Bronchial epithelial cell (primary cell): ENCODE measurements at regions not wholly inside any gene's neighbourhood (a gene's known extent, or its start where the extent isn't known, plus 50 kb on each side); places are given as distances from the start of the nearest gene placed in this dataset.

Experiments
- DNase-seq: peaks from one replicate; pipeline ENCODE4 v3.0.0-alpha.2; 2010; ENCODE audit warnings: low read depth
- FAIRE-seq: peaks from 2 replicates; lab custom pipeline; 2011; peaks lifted over from hg19 to GRCh38; lab: Jason Lieb, UNC
- H3K27me3 ChIP-seq: 2 replicates; pipeline ENCODE4 v1.5.1; 2011; ENCODE audit warnings: low read length; ENCODE audit not compliant: control insufficient read depth, insufficient read depth
- H3K36me3 ChIP-seq: 2 replicates; pipeline ENCODE4 v1.5.1; 2011; ENCODE audit warnings: low read length; ENCODE audit not compliant: control insufficient read depth, insufficient read depth
- H3K4me3 ChIP-seq: 2 replicates; pipeline ENCODE4 v1.5.1; 2011; ENCODE audit warnings: mild to moderate bottlenecking, low read depth, low read length, control low read depth
- CTCF ChIP-seq: IDR thresholded peaks from 2 replicates; pipeline ENCODE4 v1.5.1; 2011; ENCODE audit warnings: mild to moderate bottlenecking, moderate library complexity, low read length, control low read depth, inconsistent platforms; ENCODE audit not compliant: insufficient read depth, severe bottlenecking

DNA sequence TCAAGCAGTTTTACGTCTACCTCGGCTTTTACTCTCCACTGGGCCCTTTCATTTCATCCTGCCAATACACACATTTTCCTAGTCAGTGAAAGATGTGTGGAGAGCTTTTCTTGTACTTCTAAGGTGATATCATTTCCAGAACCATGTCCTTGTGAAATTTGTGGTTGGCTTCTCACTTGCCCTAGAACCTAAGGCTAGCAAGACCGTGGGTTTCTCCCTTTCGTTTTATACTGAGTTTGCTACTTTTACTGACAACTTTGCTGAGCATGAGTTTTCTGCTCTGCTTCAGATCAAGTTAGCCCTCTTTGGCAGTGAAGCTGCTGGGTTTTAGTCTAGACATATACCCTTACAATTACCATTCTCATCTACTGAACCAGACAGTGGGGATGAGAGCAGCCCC lies 95.7 kb upstream of the FRMPD4 start:
- FAIRE-seq (no peak), DNase-seq (no peak)
- TF ChIP-seq CTCF = no peak
- H3K4me3 ChIP-seq = no peak overlapping the region
- H3K27me3 ChIP-seq = no peaks in the 10 kb centered on the region
- H3K36me3 ChIP-seq = no peaks in the 10 kb centered on the region

DNA sequence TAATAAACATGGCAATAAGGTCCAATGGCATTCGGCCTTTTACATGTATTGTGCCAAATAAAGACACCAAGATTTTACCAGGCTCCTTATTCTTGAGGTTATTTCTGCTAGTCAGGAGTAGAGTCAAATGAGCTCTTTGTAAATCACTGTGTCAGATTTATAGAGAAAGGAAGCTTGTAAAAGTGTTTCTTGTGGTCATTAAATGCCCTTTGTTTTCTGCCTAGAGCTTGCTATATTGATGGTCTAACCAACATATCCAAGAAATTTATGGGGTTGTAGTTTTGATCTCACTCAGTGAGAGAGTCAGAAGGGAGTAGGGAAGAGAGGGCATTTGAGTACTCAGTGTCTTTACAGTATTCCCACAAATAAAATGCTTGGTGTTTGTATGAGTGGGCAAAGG lies 86.2 kb upstream of the FRMPD4 start:
- DNase-seq (no peak), FAIRE-seq (no peak)
- no peak for TF ChIP-seq CTCF

DNA sequence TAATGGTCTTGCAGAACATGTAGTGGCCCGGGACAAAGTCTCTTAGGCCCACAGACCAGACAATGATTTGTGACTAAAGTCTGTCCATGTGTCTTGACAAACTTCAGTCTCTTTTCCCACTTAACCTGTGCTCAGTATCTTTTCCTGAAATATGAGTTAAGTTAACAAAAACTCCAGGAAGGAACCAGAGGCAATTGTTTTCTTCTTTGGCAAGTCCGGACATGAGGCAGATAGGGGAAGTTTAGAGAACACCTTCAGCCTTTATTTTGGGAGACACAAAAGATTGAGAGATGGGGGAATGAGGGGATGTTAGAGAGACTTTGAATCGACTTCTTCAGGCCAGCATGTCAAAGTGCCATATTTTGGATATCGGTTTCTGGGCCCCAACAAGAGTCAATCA lies 80.2 kb upstream of the FRMPD4 start:
- no peaks in the 10 kb centered on the region for H3K27me3 ChIP-seq
- no peak for TF ChIP-seq CTCF
- FAIRE-seq (no peak), DNase-seq (peak; percentile 61)
- H3K4me3 ChIP-seq = no peak overlapping the region
- H3K36me3 ChIP-seq = no peaks in the 10 kb centered on the region

More for the DNA sequence above, 86.2 kb upstream of the FRMPD4 start:
- Histone ChIP-seq H3K4me3 (no peak overlapping the region), H3K27me3 (no peaks in the 10 kb centered on the region), H3K36me3 (no peaks in the 10 kb centered on the region)

DNA sequence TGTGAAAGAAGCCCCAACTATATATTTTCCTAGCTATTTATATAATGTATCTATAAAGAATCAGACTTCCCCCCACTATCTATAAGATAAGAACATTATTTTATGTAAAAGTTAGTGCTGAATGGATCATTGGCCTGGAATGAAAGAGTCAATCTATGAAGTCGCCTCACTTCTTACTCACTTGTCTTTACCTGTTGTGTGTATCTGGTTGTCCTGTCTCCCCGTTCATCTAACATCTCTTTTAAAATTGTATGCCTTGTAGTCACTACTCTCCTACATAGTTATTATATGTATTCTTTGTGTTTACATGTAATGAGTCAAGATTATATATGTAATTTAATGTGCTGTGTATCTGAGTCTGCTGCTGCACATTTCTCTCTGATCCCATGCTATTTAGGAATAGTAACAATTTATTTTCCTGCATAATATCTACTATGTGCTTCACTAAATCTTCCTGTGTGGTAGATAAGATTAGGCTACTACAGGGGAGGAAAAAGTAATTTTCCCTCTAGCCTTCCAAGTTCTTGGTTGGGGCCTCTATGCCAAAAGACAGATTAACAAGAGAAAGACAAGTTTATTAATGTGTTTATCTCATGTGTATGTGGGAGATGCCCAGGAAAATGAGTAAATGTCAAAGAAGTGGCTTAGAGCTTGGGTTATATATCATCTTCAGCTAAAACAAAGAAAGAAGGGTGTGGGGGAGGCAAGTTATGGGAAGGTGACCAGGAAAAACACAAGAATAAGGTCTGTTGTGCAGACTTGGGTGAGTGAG lies 77.6 kb upstream of the FRMPD4 start:
- FAIRE-seq = no peak
- TF ChIP-seq CTCF = no peak
- no peak overlapping the region for H3K4me3 ChIP-seq
- H3K36me3 ChIP-seq = no peaks in the 10 kb centered on the region
- no peaks in the 10 kb centered on the region for H3K27me3 ChIP-seq
- DNase-seq = peak; percentile 33

DNA sequence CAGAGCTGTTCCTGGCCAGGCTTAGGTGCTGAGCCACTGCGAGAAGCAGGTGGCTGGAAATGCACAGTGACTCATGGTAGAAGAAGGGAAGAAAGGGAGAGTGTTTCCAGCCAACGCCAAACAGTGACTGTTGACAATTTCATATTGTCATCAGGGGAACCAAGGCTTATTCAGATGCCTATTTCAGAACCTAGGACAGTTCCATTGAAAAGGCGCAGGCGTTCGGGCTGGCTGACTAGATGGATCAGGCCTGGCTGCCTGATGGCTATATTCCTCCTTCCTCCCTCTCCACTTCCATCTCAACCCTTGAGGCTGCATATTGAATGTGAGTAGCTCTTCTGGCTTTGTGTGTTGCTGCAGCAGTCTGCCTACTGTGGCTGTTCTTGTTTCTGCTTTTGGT lies 73.0 kb upstream of the FRMPD4 start:
- Histone ChIP-seq H3K27me3 (no peaks in the 10 kb centered on the region), H3K4me3 (no peak overlapping the region), H3K36me3 (no peaks in the 10 kb centered on the region)
- no peak for FAIRE-seq
- peak; percentile 36 for DNase-seq
- TF ChIP-seq CTCF = no peak

GRCh38 chrX:12076046-12076445 lies 62.2 kb upstream of the FRMPD4 start:
- no peak overlapping the region for H3K4me3 ChIP-seq
- no peaks in the 10 kb centered on the region for H3K36me3 ChIP-seq
- H3K27me3 ChIP-seq = no peaks in the 10 kb centered on the region
- peak; percentile 15 for DNase-seq
- peak; percentile 28 for TF ChIP-seq CTCF
- no peak for FAIRE-seq
